HEK293 (cell line): ENCODE measurements at regions not wholly inside any gene's neighbourhood (a gene's known extent, or its start where the extent isn't known, plus 50 kb on each side); places are given as distances from the start of the nearest gene placed in this dataset.

Experiments
- CTCF ChIA-PET: fragments of 350-600 bp; formaldehyde crosslinking; extraction: SDS; loops from one replicate; lab custom pipeline; 2021; ENCODE audit warnings: antibody characterized with exemption; lab: Yijun Ruan, JAX
- POLR2A ChIA-PET: fragments of 300-600 bp; formaldehyde crosslinking; extraction: SDS; loops from one replicate; lab custom pipeline; 2020; ENCODE audit warnings: antibody characterized with exemption, inconsistent platforms; lab: Yijun Ruan, JAX
- H3K27ac ChIP-seq: fragments of 200-500 bp; sonication (Bioruptor generic); 2 replicates; pipeline ENCODE4 v1.5.1; 2014; ENCODE audit warnings: low read depth, low read length, control low read depth, inconsistent platforms; ENCODE audit errors: extremely low read depth
- H3K36me3 ChIP-seq, 2 experiments: fragments of 200-500 bp in 1 of 2; sonication (Bioruptor generic) in 1 of 2; 1 replicate in 1 of 2; 2 replicates in 1 of 2; pipeline ENCODE4 v1.5.1; 2014 to 2017; ENCODE audit warnings: inconsistent platforms in 2 of 2, low read length in 2 of 2; ENCODE audit not compliant: control insufficient read depth in 2 of 2, insufficient read depth in 1 of 2
- H3K4me1 ChIP-seq: fragments of 200-500 bp; sonication (Bioruptor generic); 2 replicates; pipeline ENCODE4 v1.5.1; 2014; ENCODE audit warnings: mild to moderate bottlenecking, low read length, inconsistent platforms; ENCODE audit not compliant: control insufficient read depth, insufficient read depth
- H3K4me3 ChIP-seq: 2 replicates; pipeline ENCODE4 v1.5.1; 2011; ENCODE audit warnings: low read depth, mild to moderate bottlenecking, control low read depth, low read length, moderate library complexity
- H3K9me3 ChIP-seq: fragments of 200-500 bp; sonication (Bioruptor generic); 2 replicates; pipeline ENCODE4 v1.5.1; 2014; ENCODE audit warnings: low read depth, low read length, inconsistent platforms; ENCODE audit not compliant: control insufficient read depth, insufficient read depth
- KLF8 ChIP-seq: fragments of 450-650 bp; formaldehyde crosslinking; IDR thresholded peaks from 2 replicates; pipeline ENCODE4 v1.5.1; 2016; ENCODE audit warnings: missing biosample characterization, missing genetic modification characterization
- OVOL3 ChIP-seq: fragments of 450-650 bp; formaldehyde crosslinking; IDR thresholded peaks from 2 replicates; pipeline ENCODE4 v1.5.1; 2016; ENCODE audit warnings: missing biosample characterization, missing genetic modification characterization
- SP2 ChIP-seq: fragments of 450-650 bp; formaldehyde crosslinking; IDR thresholded peaks from 2 replicates; pipeline ENCODE4 v1.5.1; 2016; ENCODE audit warnings: missing biosample characterization, missing genetic modification characterization
- ZBTB20 ChIP-seq: fragments of 450-650 bp; formaldehyde crosslinking; IDR thresholded peaks from 2 replicates; pipeline ENCODE4 v1.5.1; 2016; ENCODE audit warnings: missing biosample characterization, missing genetic modification characterization
- ZBTB21 ChIP-seq: fragments of 450-650 bp; formaldehyde crosslinking; IDR thresholded peaks from 2 replicates; pipeline ENCODE4 v1.5.1; 2017; ENCODE audit warnings: missing biosample characterization, missing genetic modification characterization
- ZBTB48 ChIP-seq: fragments of 450-650 bp; formaldehyde crosslinking; IDR thresholded peaks from 2 replicates; pipeline ENCODE4 v1.5.1; 2016; ENCODE audit warnings: missing biosample characterization, missing genetic modification characterization
- ZFP41 ChIP-seq: fragments of 450-650 bp; formaldehyde crosslinking; IDR thresholded peaks from 2 replicates; pipeline ENCODE4 v1.5.1; 2016; ENCODE audit warnings: missing biosample characterization, missing genetic modification characterization, borderline replicate concordance
- ZNF16 ChIP-seq: fragments of 450-650 bp; formaldehyde crosslinking; IDR thresholded peaks from 2 replicates; pipeline ENCODE4 v1.5.1; 2016; ENCODE audit warnings: low read depth, missing biosample characterization, missing genetic modification characterization
- ZNF169 ChIP-seq: fragments of 450-650 bp; formaldehyde crosslinking; IDR thresholded peaks from 2 replicates; pipeline ENCODE4 v1.5.1; 2016; ENCODE audit warnings: missing biosample characterization, missing genetic modification characterization
- ZNF214 ChIP-seq: fragments of 450-650 bp; formaldehyde crosslinking; IDR thresholded peaks from 2 replicates; pipeline ENCODE4 v1.5.1; 2017; ENCODE audit warnings: missing biosample characterization, mild to moderate bottlenecking, missing genetic modification characterization, borderline replicate concordance
- ZNF341 ChIP-seq: fragments of 450-650 bp; formaldehyde crosslinking; IDR thresholded peaks from 2 replicates; pipeline ENCODE4; 2016; ENCODE audit warnings: low read depth, missing biosample characterization, missing genetic modification characterization
- ZNF548 ChIP-seq: fragments of 450-650 bp; formaldehyde crosslinking; IDR thresholded peaks from 2 replicates; pipeline ENCODE4 v1.5.1; 2016; ENCODE audit warnings: missing biosample characterization, missing genetic modification characterization
- ZNF571 ChIP-seq: fragments of 450-650 bp; formaldehyde crosslinking; IDR thresholded peaks from 2 replicates; pipeline ENCODE4 v1.5.0; 2017; ENCODE audit warnings: missing biosample characterization, missing genetic modification characterization
- ZNF610 ChIP-seq: fragments of 450-650 bp; formaldehyde crosslinking; IDR thresholded peaks from 2 replicates; pipeline ENCODE4 v1.5.1; 2016; ENCODE audit warnings: missing biosample characterization, missing genetic modification characterization, borderline replicate concordance
- TF ChIP-seq, protein P1 (sequence below): fragments of 450-650 bp; formaldehyde crosslinking; IDR thresholded peaks from 2 replicates; pipeline ENCODE4 v1.5.1; 2016; ENCODE audit warnings: missing biosample characterization, missing genetic modification characterization
- TF ChIP-seq, protein P2 (sequence below): fragments of 450-650 bp; formaldehyde crosslinking; IDR thresholded peaks from 2 replicates; pipeline ENCODE4 v1.5.1; 2016; ENCODE audit warnings: missing biosample characterization, missing genetic modification characterization, borderline replicate concordance
- TF ChIP-seq, protein P3 (sequence below): fragments of 450-650 bp; formaldehyde crosslinking; IDR thresholded peaks from 2 replicates; pipeline ENCODE4 v1.5.1; 2017; ENCODE audit warnings: missing biosample characterization, missing genetic modification characterization

DNA sequence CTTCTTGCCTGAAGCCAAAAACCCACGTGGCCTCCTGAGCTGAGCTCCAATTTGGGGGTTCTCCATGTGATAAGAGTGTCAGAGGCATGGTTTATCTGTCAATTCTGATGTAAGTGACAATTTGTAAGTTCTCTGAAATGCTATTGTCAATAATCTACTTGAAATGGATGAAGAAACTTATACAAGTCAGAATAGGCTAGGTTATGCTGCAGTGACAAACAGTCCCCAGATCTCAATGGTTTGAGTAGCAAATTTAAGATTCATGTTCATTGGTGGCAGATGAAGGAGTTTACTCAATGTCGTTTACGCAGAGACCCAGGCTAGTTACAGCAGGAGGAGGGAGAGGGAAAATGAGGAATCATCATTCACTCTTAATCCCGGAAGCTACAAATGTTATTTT is 352.4 kb downstream of the KIF16B start:
- Histone ChIP-seq H3K9me3 (no peaks in the 10 kb centered on the region), H3K27ac (no peak overlapping the region), H3K36me3 (no peaks in the 10 kb centered on the region), H3K4me1 (no peaks in the 10 kb centered on the region), H3K4me3 (no peak overlapping the region)
- ChIA-PET POLR2A (no interaction called here), CTCF (no interaction called here)
- TF ChIP-seq, protein P1, sequence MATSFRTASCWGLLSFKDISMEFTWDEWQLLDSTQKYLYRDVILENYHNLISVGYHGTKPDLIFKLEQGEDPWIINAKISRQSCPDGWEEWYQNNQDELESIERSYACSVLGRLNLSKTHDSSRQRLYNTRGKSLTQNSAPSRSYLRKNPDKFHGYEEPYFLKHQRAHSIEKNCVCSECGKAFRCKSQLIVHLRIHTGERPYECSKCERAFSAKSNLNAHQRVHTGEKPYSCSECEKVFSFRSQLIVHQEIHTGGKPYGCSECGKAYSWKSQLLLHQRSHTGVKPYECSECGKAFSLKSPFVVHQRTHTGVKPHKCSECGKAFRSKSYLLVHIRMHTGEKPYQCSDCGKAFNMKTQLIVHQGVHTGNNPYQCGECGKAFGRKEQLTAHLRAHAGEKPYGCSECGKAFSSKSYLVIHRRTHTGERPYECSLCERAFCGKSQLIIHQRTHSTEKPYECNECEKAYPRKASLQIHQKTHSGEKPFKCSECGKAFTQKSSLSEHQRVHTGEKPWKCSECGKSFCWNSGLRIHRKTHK (tag by site-specific recombination): no peak
- TF ChIP-seq ZBTB21 (tag by site-specific recombination): no peak
- no peak for TF ChIP-seq ZNF169 (tag by site-specific recombination)
- no peak for TF ChIP-seq OVOL3 (tag by site-specific recombination)
- TF ChIP-seq ZNF16 (tag by site-specific recombination): no peak
- no peak for TF ChIP-seq ZNF341 (tag by site-specific recombination)
- TF ChIP-seq KLF8: no peak
- TF ChIP-seq ZBTB20: no peak
- no peak for TF ChIP-seq ZNF610 (tag by site-specific recombination)
- no peak for TF ChIP-seq ZBTB48
- TF ChIP-seq ZNF571 (tag by site-specific recombination): no peak
- TF ChIP-seq ZNF214 (tag by site-specific recombination): no peak
- no peak for TF ChIP-seq ZNF548
- no peak for TF ChIP-seq ZFP41
- no peak for TF ChIP-seq SP2 (tag by site-specific recombination)
- TF ChIP-seq, protein P2, sequence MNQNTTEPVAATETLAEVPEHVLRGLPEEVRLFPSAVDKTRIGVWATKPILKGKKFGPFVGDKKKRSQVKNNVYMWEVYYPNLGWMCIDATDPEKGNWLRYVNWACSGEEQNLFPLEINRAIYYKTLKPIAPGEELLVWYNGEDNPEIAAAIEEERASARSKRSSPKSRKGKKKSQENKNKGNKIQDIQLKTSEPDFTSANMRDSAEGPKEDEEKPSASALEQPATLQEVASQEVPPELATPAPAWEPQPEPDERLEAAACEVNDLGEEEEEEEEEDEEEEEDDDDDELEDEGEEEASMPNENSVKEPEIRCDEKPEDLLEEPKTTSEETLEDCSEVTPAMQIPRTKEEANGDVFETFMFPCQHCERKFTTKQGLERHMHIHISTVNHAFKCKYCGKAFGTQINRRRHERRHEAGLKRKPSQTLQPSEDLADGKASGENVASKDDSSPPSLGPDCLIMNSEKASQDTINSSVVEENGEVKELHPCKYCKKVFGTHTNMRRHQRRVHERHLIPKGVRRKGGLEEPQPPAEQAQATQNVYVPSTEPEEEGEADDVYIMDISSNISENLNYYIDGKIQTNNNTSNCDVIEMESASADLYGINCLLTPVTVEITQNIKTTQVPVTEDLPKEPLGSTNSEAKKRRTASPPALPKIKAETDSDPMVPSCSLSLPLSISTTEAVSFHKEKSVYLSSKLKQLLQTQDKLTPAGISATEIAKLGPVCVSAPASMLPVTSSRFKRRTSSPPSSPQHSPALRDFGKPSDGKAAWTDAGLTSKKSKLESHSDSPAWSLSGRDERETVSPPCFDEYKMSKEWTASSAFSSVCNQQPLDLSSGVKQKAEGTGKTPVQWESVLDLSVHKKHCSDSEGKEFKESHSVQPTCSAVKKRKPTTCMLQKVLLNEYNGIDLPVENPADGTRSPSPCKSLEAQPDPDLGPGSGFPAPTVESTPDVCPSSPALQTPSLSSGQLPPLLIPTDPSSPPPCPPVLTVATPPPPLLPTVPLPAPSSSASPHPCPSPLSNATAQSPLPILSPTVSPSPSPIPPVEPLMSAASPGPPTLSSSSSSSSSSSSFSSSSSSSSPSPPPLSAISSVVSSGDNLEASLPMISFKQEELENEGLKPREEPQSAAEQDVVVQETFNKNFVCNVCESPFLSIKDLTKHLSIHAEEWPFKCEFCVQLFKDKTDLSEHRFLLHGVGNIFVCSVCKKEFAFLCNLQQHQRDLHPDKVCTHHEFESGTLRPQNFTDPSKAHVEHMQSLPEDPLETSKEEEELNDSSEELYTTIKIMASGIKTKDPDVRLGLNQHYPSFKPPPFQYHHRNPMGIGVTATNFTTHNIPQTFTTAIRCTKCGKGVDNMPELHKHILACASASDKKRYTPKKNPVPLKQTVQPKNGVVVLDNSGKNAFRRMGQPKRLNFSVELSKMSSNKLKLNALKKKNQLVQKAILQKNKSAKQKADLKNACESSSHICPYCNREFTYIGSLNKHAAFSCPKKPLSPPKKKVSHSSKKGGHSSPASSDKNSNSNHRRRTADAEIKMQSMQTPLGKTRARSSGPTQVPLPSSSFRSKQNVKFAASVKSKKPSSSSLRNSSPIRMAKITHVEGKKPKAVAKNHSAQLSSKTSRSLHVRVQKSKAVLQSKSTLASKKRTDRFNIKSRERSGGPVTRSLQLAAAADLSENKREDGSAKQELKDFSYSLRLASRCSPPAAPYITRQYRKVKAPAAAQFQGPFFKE (tag by site-specific recombination): no peak

DNA sequence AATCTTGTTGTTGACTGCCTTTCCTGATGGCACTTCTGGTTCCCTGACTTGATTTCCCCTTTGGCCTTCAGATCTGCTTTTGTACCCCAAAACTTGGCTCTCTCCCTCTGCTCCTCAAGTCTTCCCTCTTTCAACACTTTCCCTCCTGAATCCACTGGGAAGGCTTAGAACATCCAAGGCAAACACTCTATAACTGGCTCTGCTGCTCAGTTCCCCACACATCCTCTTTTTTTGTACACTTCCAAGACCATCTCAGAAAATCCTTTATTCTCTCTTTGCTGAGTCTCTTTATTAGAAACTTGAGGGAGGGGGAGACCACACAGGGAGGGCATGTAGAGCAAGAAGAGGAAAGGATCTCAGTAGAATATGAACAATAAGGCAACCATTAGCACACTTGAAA is 354.1 kb downstream of the KIF16B start:
- H3K27ac ChIP-seq: no peak overlapping the region
- no peaks in the 10 kb centered on the region for H3K36me3 ChIP-seq
- no peaks in the 10 kb centered on the region for H3K9me3 ChIP-seq
- H3K4me3 ChIP-seq: no peak overlapping the region
- TF ChIP-seq, protein P3, sequence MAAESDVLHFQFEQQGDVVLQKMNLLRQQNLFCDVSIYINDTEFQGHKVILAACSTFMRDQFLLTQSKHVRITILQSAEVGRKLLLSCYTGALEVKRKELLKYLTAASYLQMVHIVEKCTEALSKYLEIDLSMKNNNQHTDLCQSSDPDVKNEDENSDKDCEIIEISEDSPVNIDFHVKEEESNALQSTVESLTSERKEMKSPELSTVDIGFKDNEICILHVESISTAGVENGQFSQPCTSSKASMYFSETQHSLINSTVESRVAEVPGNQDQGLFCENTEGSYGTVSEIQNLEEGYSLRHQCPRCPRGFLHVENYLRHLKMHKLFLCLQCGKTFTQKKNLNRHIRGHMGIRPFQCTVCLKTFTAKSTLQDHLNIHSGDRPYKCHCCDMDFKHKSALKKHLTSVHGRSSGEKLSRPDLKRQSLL (tag by site-specific recombination): no peak
- H3K4me1 ChIP-seq: no peaks in the 10 kb centered on the region
- ChIA-PET CTCF (no interaction called here), POLR2A (no interaction called here)
